Nephron progenitor cell (in vitro differentiated cells): ENCODE measurements at regions not wholly inside any gene's neighbourhood (a gene's known extent, or its start where the extent isn't known, plus 50 kb on each side); places are given as distances from the start of the nearest gene placed in this dataset.

ENCODE experiments used
- DNase-seq: peaks from one replicate; pipeline ENCODE4 v3.0.0; 2021
- H3K27ac Mint-ChIP-seq: 2 replicates; pipeline ENCODE4 v1.8.0; 2021; ENCODE audit warnings: mild to moderate bottlenecking, moderate library complexity, mixed read lengths
- H3K27me3 Mint-ChIP-seq: 2 replicates; pipeline ENCODE4 v1.8.0; 2021; ENCODE audit warnings: mild to moderate bottlenecking, low read depth, mixed read lengths; ENCODE audit not compliant: poor library complexity
- H3K36me3 Mint-ChIP-seq: 2 replicates; pipeline ENCODE4 v1.8.0; 2021; ENCODE audit warnings: low read depth, mixed read lengths
- H3K4me1 Mint-ChIP-seq: 2 replicates; pipeline ENCODE4 v1.8.0; 2021; ENCODE audit warnings: mixed read lengths
- H3K4me3 Mint-ChIP-seq: 2 replicates; pipeline ENCODE4 v1.8.0; 2021; ENCODE audit warnings: mild to moderate bottlenecking, moderate library complexity, mixed read lengths
- H3K9me3 Mint-ChIP-seq: 2 replicates; pipeline ENCODE4 v1.8.0; 2021; ENCODE audit warnings: mild to moderate bottlenecking, moderate library complexity, mixed read lengths
- CTCF ChIP-seq: fragments of 200-600 bp; sonication (generic); IDR thresholded peaks from 2 replicates; pipeline ENCODE4 v1.5.0; 2021; ENCODE audit warnings: antibody characterized with exemption

- peaks cover 24% of the 10 kb centered on the region for H3K9me3 Mint-ChIP-seq
- no peaks in the 10 kb centered on the region for H3K36me3 Mint-ChIP-seq
- no peak for TF ChIP-seq CTCF
- H3K4me3 Mint-ChIP-seq = no peak overlapping the region
- H3K27ac Mint-ChIP-seq = no peak overlapping the region
- DNase-seq = no peak
- peaks cover 82% of the 10 kb centered on the region for H3K4me1 Mint-ChIP-seq
- peaks cover 4% of the 10 kb centered on the region for H3K27me3 Mint-ChIP-seq
These were observed 254.3 kb downstream of the ACKR3 start for GRCh38 chr2:236823963-236824362.

GRCh38 chr2:236824836-236825235 is 255.2 kb downstream of the ACKR3 start:
- H3K36me3 Mint-ChIP-seq = no peaks in the 10 kb centered on the region
- H3K27me3 Mint-ChIP-seq = peaks cover 4% of the 10 kb centered on the region
- TF ChIP-seq CTCF = no peak
- H3K9me3 Mint-ChIP-seq = peaks cover 24% of the 10 kb centered on the region
- peak overlapping the region; percentile 14 for H3K4me3 Mint-ChIP-seq
- DNase-seq = no peak
- H3K27ac Mint-ChIP-seq = peak overlapping the region; percentile 54
- peaks cover 75% of the 10 kb centered on the region for H3K4me1 Mint-ChIP-seq

GRCh38 chr2:236825989-236826510 is 256.4 kb downstream of the ACKR3 start:
- Mint-ChIP-seq H3K4me1 (peaks cover 65% of the 10 kb centered on the region), H3K4me3 (no peak overlapping the region), H3K27ac (no peak overlapping the region), H3K36me3 (no peaks in the 10 kb centered on the region), H3K9me3 (peaks cover 16% of the 10 kb centered on the region), H3K27me3 (peaks cover 4% of the 10 kb centered on the region)
- no peak for DNase-seq
- TF ChIP-seq CTCF = no peak

GRCh38 chr2:236826606-236827156 is 257.1 kb downstream of the ACKR3 start:
- H3K4me1 Mint-ChIP-seq = peaks cover 65% of the 10 kb centered on the region
- H3K9me3 Mint-ChIP-seq = peaks cover 11% of the 10 kb centered on the region
- H3K27me3 Mint-ChIP-seq = no peaks in the 10 kb centered on the region
- H3K4me3 Mint-ChIP-seq = no peak overlapping the region
- H3K36me3 Mint-ChIP-seq = no peaks in the 10 kb centered on the region
- DNase-seq = no peak
- no peak overlapping the region for H3K27ac Mint-ChIP-seq
- TF ChIP-seq CTCF = no peak

GRCh38 chr2:236827997-236828396 is 257.7 kb upstream of the COPS8 start:
- H3K4me1 Mint-ChIP-seq = peaks cover 58% of the 10 kb centered on the region
- no peak for DNase-seq
- TF ChIP-seq CTCF = no peak
- H3K4me3 Mint-ChIP-seq = no peak overlapping the region
- H3K9me3 Mint-ChIP-seq = peaks cover 4% of the 10 kb centered on the region
- no peak overlapping the region for H3K27ac Mint-ChIP-seq
- no peaks in the 10 kb centered on the region for H3K27me3 Mint-ChIP-seq
- H3K36me3 Mint-ChIP-seq = no peaks in the 10 kb centered on the region

- H3K4me1 Mint-ChIP-seq = peaks cover 50% of the 10 kb centered on the region
- H3K27ac Mint-ChIP-seq = no peak overlapping the region
- H3K27me3 Mint-ChIP-seq = no peaks in the 10 kb centered on the region
- DNase-seq = no peak
- H3K4me3 Mint-ChIP-seq = no peak overlapping the region
- peaks cover under 1% of the 10 kb centered on the region for H3K9me3 Mint-ChIP-seq
- TF ChIP-seq CTCF = no peak
- no peaks in the 10 kb centered on the region for H3K36me3 Mint-ChIP-seq
These were observed 256.9 kb upstream of the COPS8 start for GRCh38 chr2:236828820-236829219.
